Coronary artery (tissue), 2 donors: ENCODE measurements at regions not wholly inside any gene's neighbourhood (a gene's known extent, or its start where the extent isn't known, plus 50 kb on each side); places are given as distances from the start of the nearest gene placed in this dataset.

Source experiments
- DNase-seq: peaks from one replicate; pipeline ENCODE4 v3.0.0-alpha.2; 2017; ENCODE audit warnings: low spot score
- H3K27ac ChIP-seq, 2 donors: fragments of 200-600 bp; sonication (generic); one replicate each; pipeline ENCODE4 v1.5.1; 2016 to 2019
- H3K4me3 ChIP-seq: fragments of 200-600 bp; sonication (generic); 2 replicates; pipeline ENCODE4 v1.5.1; 2016; ENCODE audit warnings: mild to moderate bottlenecking, moderate library complexity
- CTCF ChIP-seq: fragments of 200-600 bp; sonication (generic); IDR thresholded peaks from one replicate; pipeline ENCODE4 v1.5.1; 2019; ENCODE audit warnings: antibody characterized with exemption

- TF ChIP-seq CTCF, result no peak
- Histone ChIP-seq H3K27ac (no peak overlapping the region), H3K4me3 (no peak overlapping the region)
- no peak for DNase-seq
Measured at GRCh38 chr21:17185674-17186073, 327.2 kb upstream of the CXADR start.

GRCh38 chr21:17189963-17190362, 322.9 kb upstream of the CXADR start:
- Histone ChIP-seq H3K27ac (no peak overlapping the region), H3K4me3 (no peak overlapping the region)
- TF ChIP-seq CTCF, result no peak
- DNase-seq, result no peak

- Histone ChIP-seq H3K4me3 (no peak overlapping the region), H3K27ac (no peak overlapping the region)
- DNase-seq, result no peak
- no peak for TF ChIP-seq CTCF
Measured at GRCh38 chr21:17191346-17191993, 321.4 kb upstream of the CXADR start.

- H3K4me3 ChIP-seq, result no peak overlapping the region
- no peak for TF ChIP-seq CTCF
- H3K27ac ChIP-seq, result peak overlapping the region in 1 of 2 donors; percentile 7
- no peak for DNase-seq
Measured at GRCh38 chr21:17195351-17195750, 317.5 kb upstream of the CXADR start.

- TF ChIP-seq CTCF, result no peak
- no peak for DNase-seq
- H3K4me3 ChIP-seq, result no peak overlapping the region
- H3K27ac ChIP-seq, result no peak overlapping the region
Measured at GRCh38 chr21:17195976-17196375, 316.9 kb upstream of the CXADR start.

- no peak for TF ChIP-seq CTCF
Measured at GRCh38 chr21:17196623-17197022, 316.2 kb upstream of the CXADR start.

GRCh38 chr21:17197996-17198395, 314.8 kb upstream of the CXADR start:
- no peak overlapping the region for H3K27ac ChIP-seq
- TF ChIP-seq CTCF, result no peak
- H3K4me3 ChIP-seq, result no peak overlapping the region
- DNase-seq, result no peak

More at GRCh38 chr21:17196623-17197022, 316.2 kb upstream of the CXADR start:
- H3K27ac ChIP-seq, result no peak overlapping the region
- no peak for DNase-seq
- H3K4me3 ChIP-seq, result no peak overlapping the region
